ENCODE measurements at regions not wholly inside any gene's neighbourhood (a gene's known extent, or its start where the extent isn't known, plus 50 kb on each side); places are given as distances from the start of the nearest gene placed in this dataset.

- Histone ChIP-seq H3K9me3 (ENCODE audit: severe bottlenecking) (no peaks in the 10 kb centered on the region), H3K4me3 (ENCODE audit: severe bottlenecking) (no peak overlapping the region), H3K36me3 (ENCODE audit: low read depth) (no peaks in the 10 kb centered on the region), H3K27ac (ENCODE audit: poor library complexity, severe bottlenecking) (no peak overlapping the region), H3K4me1 (ENCODE audit: insufficient read depth, poor library complexity, severe bottlenecking) (peaks cover 25% of the 10 kb centered on the region), H3K27me3 (ENCODE audit: insufficient read depth, poor library complexity, severe bottlenecking) (no peaks in the 10 kb centered on the region)
- no peak for ATAC-seq (ENCODE audit: low read depth)
- TF ChIP-seq CTCF (IDR thresholded peaks at IDR 0.05; ENCODE audit: poor library complexity, severe bottlenecking), result no peak
- no peak for DNase-seq (ENCODE audit: low spot score)
Observed at GRCh38 chr5:17378346-17378997, 119.6 kb upstream of the TAF11L2 start.

GRCh38 chr5:17379100-17379951 is 118.7 kb upstream of the TAF11L2 start:
- Histone ChIP-seq H3K9me3 (ENCODE audit: severe bottlenecking) (no peaks in the 10 kb centered on the region), H3K27me3 (ENCODE audit: insufficient read depth, poor library complexity, severe bottlenecking) (no peaks in the 10 kb centered on the region), H3K36me3 (ENCODE audit: low read depth) (no peaks in the 10 kb centered on the region), H3K4me1 (ENCODE audit: insufficient read depth, poor library complexity, severe bottlenecking) (peaks cover 20% of the 10 kb centered on the region), H3K4me3 (ENCODE audit: severe bottlenecking) (no peak overlapping the region), H3K27ac (ENCODE audit: poor library complexity, severe bottlenecking) (no peak overlapping the region)
- DNase-seq (ENCODE audit: low spot score), result no peak
- no peak for ATAC-seq (ENCODE audit: low read depth)
- no peak for TF ChIP-seq CTCF (IDR thresholded peaks at IDR 0.05; ENCODE audit: poor library complexity, severe bottlenecking)

DNA sequence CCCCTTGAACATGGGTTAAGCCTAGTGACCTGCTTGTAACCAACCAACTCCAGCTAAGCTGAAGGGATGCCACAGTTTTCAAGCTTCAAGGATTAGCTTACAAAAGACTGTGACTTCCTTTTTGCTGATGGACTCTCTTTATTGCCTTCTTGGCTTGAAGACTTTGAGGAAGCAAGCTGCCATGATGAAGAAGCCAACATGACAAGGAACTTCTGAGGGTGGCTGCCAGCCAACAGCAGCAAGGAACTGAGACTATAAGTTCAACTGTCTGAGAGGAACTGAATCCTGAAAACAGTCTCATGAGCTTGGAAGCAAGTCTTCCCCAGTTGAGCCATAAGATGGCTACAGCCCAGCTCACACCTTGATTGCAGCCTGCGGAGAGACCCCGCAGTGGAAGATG is 116.1 kb upstream of the TAF11L2 start:
- Histone ChIP-seq H3K9me3 (ENCODE audit: severe bottlenecking) (no peaks in the 10 kb centered on the region), H3K27me3 (ENCODE audit: insufficient read depth, poor library complexity, severe bottlenecking) (no peaks in the 10 kb centered on the region), H3K4me1 (ENCODE audit: insufficient read depth, poor library complexity, severe bottlenecking) (peaks cover 8% of the 10 kb centered on the region), H3K36me3 (ENCODE audit: low read depth) (no peaks in the 10 kb centered on the region), H3K27ac (ENCODE audit: poor library complexity, severe bottlenecking) (no peak overlapping the region), H3K4me3 (ENCODE audit: severe bottlenecking) (no peak overlapping the region)
- DNase-seq (ENCODE audit: low spot score) (no peak), ATAC-seq (ENCODE audit: low read depth) (no peak)
- TF ChIP-seq CTCF (IDR thresholded peaks at IDR 0.05; ENCODE audit: poor library complexity, severe bottlenecking), result no peak

GRCh38 chr5:17383526-17383925 is 114.5 kb upstream of the TAF11L2 start:
- H3K4me1 ChIP-seq (ENCODE audit: insufficient read depth, poor library complexity, severe bottlenecking), result peaks cover 8% of the 10 kb centered on the region
- TF ChIP-seq CTCF (IDR thresholded peaks at IDR 0.05; ENCODE audit: poor library complexity, severe bottlenecking), result no peak
- H3K9me3 ChIP-seq (ENCODE audit: severe bottlenecking), result no peaks in the 10 kb centered on the region
- H3K27me3 ChIP-seq (ENCODE audit: insufficient read depth, poor library complexity, severe bottlenecking), result no peaks in the 10 kb centered on the region
- H3K27ac ChIP-seq (ENCODE audit: poor library complexity, severe bottlenecking), result no peak overlapping the region
- no peaks in the 10 kb centered on the region for H3K36me3 ChIP-seq (ENCODE audit: low read depth)
- no peak overlapping the region for H3K4me3 ChIP-seq (ENCODE audit: severe bottlenecking)
- ATAC-seq (ENCODE audit: low read depth), result no peak
- DNase-seq (ENCODE audit: low spot score), result no peak

DNA sequence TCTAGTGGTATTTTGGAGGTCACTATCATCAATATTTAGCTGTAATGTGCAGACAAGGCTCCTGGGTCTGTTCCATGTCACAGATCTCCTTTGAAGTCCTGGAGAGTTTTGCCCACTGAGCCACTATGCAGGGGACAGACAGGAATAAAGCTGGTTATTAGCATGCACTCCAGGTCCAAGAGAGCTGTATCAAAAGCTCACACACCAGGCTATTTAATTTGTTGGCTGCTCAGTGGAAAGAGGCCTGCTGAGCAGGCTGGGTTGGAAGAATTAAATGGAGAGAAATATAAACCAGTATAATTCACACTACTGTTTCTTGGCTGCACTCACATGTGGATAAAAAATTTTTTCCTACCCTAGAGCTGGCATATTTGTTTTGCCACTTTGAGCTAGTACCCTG is 113.8 kb upstream of the TAF11L2 start:
- DNase-seq (ENCODE audit: low spot score) (no peak), ATAC-seq (ENCODE audit: low read depth) (no peak)
- Histone ChIP-seq H3K4me3 (ENCODE audit: severe bottlenecking) (no peak overlapping the region), H3K9me3 (ENCODE audit: severe bottlenecking) (no peaks in the 10 kb centered on the region), H3K36me3 (ENCODE audit: low read depth) (no peaks in the 10 kb centered on the region), H3K4me1 (ENCODE audit: insufficient read depth, poor library complexity, severe bottlenecking) (peaks cover 5% of the 10 kb centered on the region), H3K27ac (ENCODE audit: poor library complexity, severe bottlenecking) (no peak overlapping the region), H3K27me3 (ENCODE audit: insufficient read depth, poor library complexity, severe bottlenecking) (no peaks in the 10 kb centered on the region)
- TF ChIP-seq CTCF (IDR thresholded peaks at IDR 0.05; ENCODE audit: poor library complexity, severe bottlenecking), result no peak

All from RWPE2 (cell line).